ENCODE measurements at regions not wholly inside any gene's neighbourhood (a gene's known extent, or its start where the extent isn't known, plus 50 kb on each side); places are given as distances from the start of the nearest gene placed in this dataset.

GRCh38 chr10:6916601-6917000 lies 336.5 kb upstream of the PRKCQ start:
- intact Hi-C loops (cut with DNase I; ENCODE audit: low total_unique reads): no loop called here

DNA sequence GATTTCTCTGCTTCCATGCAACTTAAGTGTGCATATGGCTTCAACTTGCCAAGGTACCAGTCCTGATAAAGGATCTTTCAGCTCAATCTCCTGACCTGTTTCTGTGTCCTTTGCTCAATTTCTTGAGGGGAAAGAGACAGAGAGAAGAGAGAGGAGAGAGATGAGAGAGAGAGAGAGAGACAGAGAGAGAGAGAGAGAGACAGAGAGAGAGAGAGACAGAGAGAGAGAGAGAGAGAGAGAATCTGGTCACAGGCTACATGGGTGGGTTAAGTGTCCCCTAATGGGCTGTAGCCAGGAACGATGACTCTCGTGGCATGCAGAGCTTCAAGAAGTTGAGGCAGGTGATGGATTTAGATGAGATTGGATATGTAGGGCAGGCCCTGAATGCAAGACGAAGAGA lies 335.2 kb upstream of the PRKCQ start:
- Histone ChIP-seq H3K9me3 (no peaks in the 10 kb centered on the region), H3K36me3 (no peaks in the 10 kb centered on the region), H3K4me3 (no peak overlapping the region), H3K27ac (no peak overlapping the region), H3K27me3 (replicated peaks in 1 of 7) (no peaks in the 10 kb centered on the region), H3K4me1 (peaks cover 4 to 51% (median 17%) of the 10 kb centered on the region in 6 donors)
- intact Hi-C loops (cut with DNase I; ENCODE audit: low total_unique reads): no loop called here
- 92 to 96% (median 93%) methylated on average over 3 of the region's 3 CpGs for WGBS, 5 donors
- TF ChIP-seq POLR2A (IDR thresholded peaks at IDR 0.05) (no peak), POLR2AphosphoS5 (IDR thresholded peaks at IDR 0.05) (no peak)
- TF ChIP-seq, protein P1, sequence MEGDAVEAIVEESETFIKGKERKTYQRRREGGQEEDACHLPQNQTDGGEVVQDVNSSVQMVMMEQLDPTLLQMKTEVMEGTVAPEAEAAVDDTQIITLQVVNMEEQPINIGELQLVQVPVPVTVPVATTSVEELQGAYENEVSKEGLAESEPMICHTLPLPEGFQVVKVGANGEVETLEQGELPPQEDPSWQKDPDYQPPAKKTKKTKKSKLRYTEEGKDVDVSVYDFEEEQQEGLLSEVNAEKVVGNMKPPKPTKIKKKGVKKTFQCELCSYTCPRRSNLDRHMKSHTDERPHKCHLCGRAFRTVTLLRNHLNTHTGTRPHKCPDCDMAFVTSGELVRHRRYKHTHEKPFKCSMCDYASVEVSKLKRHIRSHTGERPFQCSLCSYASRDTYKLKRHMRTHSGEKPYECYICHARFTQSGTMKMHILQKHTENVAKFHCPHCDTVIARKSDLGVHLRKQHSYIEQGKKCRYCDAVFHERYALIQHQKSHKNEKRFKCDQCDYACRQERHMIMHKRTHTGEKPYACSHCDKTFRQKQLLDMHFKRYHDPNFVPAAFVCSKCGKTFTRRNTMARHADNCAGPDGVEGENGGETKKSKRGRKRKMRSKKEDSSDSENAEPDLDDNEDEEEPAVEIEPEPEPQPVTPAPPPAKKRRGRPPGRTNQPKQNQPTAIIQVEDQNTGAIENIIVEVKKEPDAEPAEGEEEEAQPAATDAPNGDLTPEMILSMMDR (IDR thresholded peaks at IDR 0.05 in 8 of 11, conservative IDR thresholded peaks at IDR 0.05 in 3 of 11): no peak
- no peak for DNase-seq

More at GRCh38 chr10:6916601-6917000, 336.5 kb upstream of the PRKCQ start:
- Histone ChIP-seq H3K27ac (no peak overlapping the region), H3K4me1 (peaks cover 4 to 58% (median 19%) of the 10 kb centered on the region in 6 donors), H3K9me3 (no peaks in the 10 kb centered on the region), H3K36me3 (no peaks in the 10 kb centered on the region), H3K4me3 (no peak overlapping the region), H3K27me3 (replicated peaks in 1 of 7) (no peaks in the 10 kb centered on the region)
- TF ChIP-seq POLR2A (IDR thresholded peaks at IDR 0.05) (no peak), POLR2AphosphoS5 (IDR thresholded peaks at IDR 0.05) (no peak)
- TF ChIP-seq, protein P1 (IDR thresholded peaks at IDR 0.05 in 8 of 11, conservative IDR thresholded peaks at IDR 0.05 in 3 of 11): no peak
- DNase-seq: no peak
- 11 to 36% (median 28%) methylated on average over 2 of the region's 2 CpGs for WGBS, 5 donors

GRCh38 chr10:6912929-6913328 lies 332.9 kb upstream of the PRKCQ start:
- WGBS, 5 donors: 22 to 42% (median 26%) methylated on average over 2 of the region's 2 CpGs
- Histone ChIP-seq H3K4me1 (peaks cover 4 to 37% (median 10%) of the 10 kb centered on the region in 6 donors), H3K9me3 (peaks cover 0 to 10% (median 0%) of the 10 kb centered on the region in 8 donors), H3K27me3 (replicated peaks in 1 of 7) (no peaks in the 10 kb centered on the region), H3K4me3 (no peak overlapping the region), H3K36me3 (no peaks in the 10 kb centered on the region), H3K27ac (peak overlapping the region in 1 of 8 donors; percentile 7)
- intact Hi-C loops (cut with DNase I; ENCODE audit: low total_unique reads): no loop called here
- no peak for DNase-seq
- TF ChIP-seq POLR2A (IDR thresholded peaks at IDR 0.05): no peak
- TF ChIP-seq, protein P1 (IDR thresholded peaks at IDR 0.05 in 8 of 11, conservative IDR thresholded peaks at IDR 0.05 in 3 of 11): no peak
- TF ChIP-seq POLR2AphosphoS5 (IDR thresholded peaks at IDR 0.05): no peak

DNA sequence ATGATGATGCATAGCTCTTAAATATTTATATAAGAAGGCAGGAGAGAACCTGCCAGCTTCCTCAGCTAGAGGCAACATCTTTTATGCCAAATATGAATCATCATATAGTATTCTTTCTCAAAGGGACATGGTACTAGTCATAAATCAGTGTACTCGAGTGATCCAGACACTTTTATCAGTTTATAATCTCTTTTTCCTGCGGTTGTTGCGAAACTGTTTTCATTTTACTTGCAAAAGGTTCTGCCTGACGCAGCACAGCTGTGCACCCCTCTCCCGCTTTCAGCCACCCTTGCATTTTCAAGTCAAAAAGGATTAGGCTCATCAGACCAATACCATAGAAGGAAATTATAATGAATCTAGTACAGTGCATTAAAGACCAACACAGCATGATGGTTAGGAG lies 332.3 kb upstream of the PRKCQ start:
- Histone ChIP-seq H3K4me3 (no peak overlapping the region), H3K9me3 (peaks cover 0 to 10% (median 0%) of the 10 kb centered on the region in 8 donors), H3K27ac (peak overlapping the region in 1 of 8 donors; percentile 7), H3K27me3 (replicated peaks in 1 of 7) (no peaks in the 10 kb centered on the region), H3K36me3 (no peaks in the 10 kb centered on the region), H3K4me1 (peaks cover 4 to 32% (median 10%) of the 10 kb centered on the region in 6 donors)
- intact Hi-C loops (cut with DNase I; ENCODE audit: low total_unique reads): no loop called here
- DNase-seq: no peak
- 22 to 47% (median 27%) methylated on average over 5 of the region's 5 CpGs for WGBS, 5 donors
- TF ChIP-seq POLR2A (IDR thresholded peaks at IDR 0.05): no peak
- TF ChIP-seq, protein P1 (IDR thresholded peaks at IDR 0.05 in 8 of 11, conservative IDR thresholded peaks at IDR 0.05 in 3 of 11): no peak
- no peak for TF ChIP-seq POLR2AphosphoS5 (IDR thresholded peaks at IDR 0.05)
